ENCODE measurements at regions not wholly inside any gene's neighbourhood (a gene's known extent, or its start where the extent isn't known, plus 50 kb on each side); places are given as distances from the start of the nearest gene placed in this dataset.

DNA sequence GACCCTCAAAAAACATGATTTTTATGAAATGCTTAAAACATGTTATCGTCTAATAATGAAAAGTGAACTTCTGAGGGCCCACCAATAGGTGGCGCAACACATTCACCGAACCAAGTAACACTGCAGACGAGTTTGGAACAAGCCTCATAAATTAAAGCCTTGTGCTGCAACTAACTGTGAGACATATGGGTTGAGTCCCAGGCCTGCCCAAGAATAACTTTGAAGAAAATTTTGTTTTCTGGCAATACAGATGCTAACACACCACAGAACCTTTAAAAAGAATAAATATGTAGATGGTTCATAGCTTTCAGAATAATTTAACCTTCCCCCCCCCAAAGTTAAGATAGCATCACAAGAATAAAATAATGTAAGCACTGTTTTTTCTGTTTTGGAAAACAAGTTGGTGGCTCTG, 285.9 kb downstream of the RNF144A start:
- no peak overlapping the region for H3K4me2 ChIP-seq
- no peaks in the 10 kb centered on the region for H3K27me3 ChIP-seq (ENCODE audit: insufficient read depth, low read depth)
- H3K36me3 ChIP-seq (ENCODE audit: insufficient read depth), result no peaks in the 10 kb centered on the region
- H3K79me2 ChIP-seq (ENCODE audit: insufficient read depth, low read depth), result no peaks in the 10 kb centered on the region
- H3K4me1 ChIP-seq (ENCODE audit: low read depth, poor library complexity, severe bottlenecking), result no peaks in the 10 kb centered on the region
- TF ChIP-seq, protein P1, sequence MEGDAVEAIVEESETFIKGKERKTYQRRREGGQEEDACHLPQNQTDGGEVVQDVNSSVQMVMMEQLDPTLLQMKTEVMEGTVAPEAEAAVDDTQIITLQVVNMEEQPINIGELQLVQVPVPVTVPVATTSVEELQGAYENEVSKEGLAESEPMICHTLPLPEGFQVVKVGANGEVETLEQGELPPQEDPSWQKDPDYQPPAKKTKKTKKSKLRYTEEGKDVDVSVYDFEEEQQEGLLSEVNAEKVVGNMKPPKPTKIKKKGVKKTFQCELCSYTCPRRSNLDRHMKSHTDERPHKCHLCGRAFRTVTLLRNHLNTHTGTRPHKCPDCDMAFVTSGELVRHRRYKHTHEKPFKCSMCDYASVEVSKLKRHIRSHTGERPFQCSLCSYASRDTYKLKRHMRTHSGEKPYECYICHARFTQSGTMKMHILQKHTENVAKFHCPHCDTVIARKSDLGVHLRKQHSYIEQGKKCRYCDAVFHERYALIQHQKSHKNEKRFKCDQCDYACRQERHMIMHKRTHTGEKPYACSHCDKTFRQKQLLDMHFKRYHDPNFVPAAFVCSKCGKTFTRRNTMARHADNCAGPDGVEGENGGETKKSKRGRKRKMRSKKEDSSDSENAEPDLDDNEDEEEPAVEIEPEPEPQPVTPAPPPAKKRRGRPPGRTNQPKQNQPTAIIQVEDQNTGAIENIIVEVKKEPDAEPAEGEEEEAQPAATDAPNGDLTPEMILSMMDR (conservative IDR thresholded peaks at IDR 0.05; ENCODE audit: low read depth, low read length), result peak; percentile 95
- H3K9ac ChIP-seq, result no peak overlapping the region
- H3K4me3 ChIP-seq (IDR thresholded peaks at IDR 0.05; ENCODE audit: insufficient read depth, low read depth, low read length), result no peak overlapping the region
- no peaks in the 10 kb centered on the region for H4K20me1 ChIP-seq (ENCODE audit: insufficient read depth)
- H2AFZ ChIP-seq (ENCODE audit: low read depth), result no peak overlapping the region
- no peak overlapping the region for H3K27ac ChIP-seq

DNA sequence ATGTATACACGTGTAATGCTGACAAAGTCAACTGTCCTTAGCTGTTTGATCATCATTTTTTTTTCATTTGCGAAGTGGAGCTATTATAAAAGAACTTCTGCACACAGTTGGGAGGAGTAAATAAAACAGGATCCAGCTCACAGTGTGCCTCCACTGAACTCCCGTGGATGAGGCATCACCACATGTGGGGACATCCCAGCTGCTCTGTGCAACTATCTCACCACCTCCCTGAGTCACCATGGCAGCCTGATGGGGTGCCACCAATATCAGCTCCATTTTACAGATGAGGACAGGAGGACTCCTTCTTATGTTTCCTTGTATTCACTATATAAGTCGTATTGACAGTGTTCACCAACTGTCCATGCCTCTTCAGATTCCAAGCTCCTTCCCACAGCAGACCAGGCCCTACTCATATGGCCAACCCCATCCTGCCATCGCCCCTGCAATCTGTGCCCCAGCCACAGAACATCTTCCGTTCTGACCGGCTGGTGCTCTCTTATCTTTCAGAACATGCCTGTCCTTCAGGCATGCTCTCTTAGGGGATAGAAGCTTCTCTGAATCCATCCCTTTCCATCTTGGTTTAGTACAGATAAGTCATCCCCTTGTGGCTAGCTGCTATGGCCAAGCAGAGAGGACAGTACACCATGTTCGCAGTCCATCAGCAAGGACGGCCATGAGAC, 288.1 kb downstream of the RNF144A start:
- no peaks in the 10 kb centered on the region for H3K36me3 ChIP-seq (ENCODE audit: insufficient read depth)
- no peak overlapping the region for H3K27ac ChIP-seq
- no peaks in the 10 kb centered on the region for H4K20me1 ChIP-seq (ENCODE audit: insufficient read depth)
- no peak overlapping the region for H2AFZ ChIP-seq (ENCODE audit: low read depth)
- no peak overlapping the region for H3K9ac ChIP-seq
- no peaks in the 10 kb centered on the region for H3K79me2 ChIP-seq (ENCODE audit: insufficient read depth, low read depth)
- H3K4me3 ChIP-seq (IDR thresholded peaks at IDR 0.05; ENCODE audit: insufficient read depth, low read depth, low read length), result no peak overlapping the region
- H3K4me1 ChIP-seq (ENCODE audit: low read depth, poor library complexity, severe bottlenecking), result no peaks in the 10 kb centered on the region
- no peaks in the 10 kb centered on the region for H3K27me3 ChIP-seq (ENCODE audit: insufficient read depth, low read depth)
- TF ChIP-seq, protein P1 (conservative IDR thresholded peaks at IDR 0.05; ENCODE audit: low read depth, low read length), result no peak
- H3K4me2 ChIP-seq, result no peak overlapping the region

DNA sequence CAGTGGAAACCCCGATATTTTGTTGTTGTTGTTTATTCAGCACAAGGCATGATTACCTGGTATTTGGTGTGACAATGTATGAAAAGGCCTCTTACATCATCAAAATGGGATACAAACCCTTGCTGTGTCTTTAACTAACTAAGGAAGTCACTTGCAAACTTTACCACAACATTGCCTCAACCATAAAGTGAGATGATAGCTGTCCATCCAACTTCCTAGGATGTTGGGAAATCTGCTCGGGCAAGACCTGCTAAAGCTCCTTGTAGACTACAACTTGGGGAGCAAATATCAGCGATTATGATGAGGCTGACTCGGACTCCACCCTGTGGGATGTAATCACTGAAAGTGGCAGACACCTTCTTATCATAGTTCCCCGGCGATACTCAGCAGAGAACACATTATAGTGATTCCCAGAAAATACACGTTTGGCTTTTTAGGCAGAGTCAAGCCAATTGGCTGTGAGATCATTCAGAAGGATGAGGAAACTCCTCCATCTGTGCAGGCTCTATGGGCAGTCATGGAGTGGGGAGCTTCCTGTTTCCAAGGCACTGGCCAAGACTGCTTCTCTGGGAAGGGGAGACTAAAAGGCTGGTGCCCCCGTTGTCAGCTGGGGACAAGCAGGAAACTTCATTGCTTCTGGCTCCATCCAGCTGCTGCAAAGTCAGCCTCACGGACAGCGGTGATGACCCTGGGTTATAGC, 289.0 kb downstream of the RNF144A start:
- Histone ChIP-seq H3K4me2 (no peak overlapping the region), H2AFZ (ENCODE audit: low read depth) (no peak overlapping the region), H3K79me2 (ENCODE audit: insufficient read depth, low read depth) (no peaks in the 10 kb centered on the region), H3K36me3 (ENCODE audit: insufficient read depth) (no peaks in the 10 kb centered on the region), H3K9ac (no peak overlapping the region), H3K4me1 (ENCODE audit: low read depth, poor library complexity, severe bottlenecking) (no peaks in the 10 kb centered on the region), H4K20me1 (ENCODE audit: insufficient read depth) (no peaks in the 10 kb centered on the region), H3K4me3 (IDR thresholded peaks at IDR 0.05; ENCODE audit: insufficient read depth, low read depth, low read length) (no peak overlapping the region), H3K27me3 (ENCODE audit: insufficient read depth, low read depth) (no peaks in the 10 kb centered on the region), H3K27ac (no peak overlapping the region)
- TF ChIP-seq, protein P1 (conservative IDR thresholded peaks at IDR 0.05; ENCODE audit: low read depth, low read length), result no peak

DNA sequence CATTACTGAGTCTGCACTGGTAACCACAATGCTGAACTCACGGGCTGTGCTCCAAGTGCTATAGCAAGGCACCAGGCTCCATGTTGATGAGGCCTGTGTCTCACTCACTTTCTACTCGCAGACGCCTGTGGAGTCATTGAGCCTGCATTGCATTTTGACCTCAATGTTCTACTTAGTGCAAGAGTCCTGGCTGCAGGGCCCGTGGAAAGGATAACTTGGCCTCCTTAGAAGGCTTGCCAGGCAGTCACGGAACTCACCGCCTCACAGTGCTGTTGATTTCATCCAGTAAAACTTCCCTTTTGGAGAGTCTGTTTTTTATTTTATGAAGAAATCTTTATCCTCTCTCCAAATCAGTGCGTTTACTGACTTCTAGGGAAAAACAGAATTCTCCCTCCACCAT, 290.4 kb downstream of the RNF144A start:
- Histone ChIP-seq H3K9ac (no peak overlapping the region), H3K4me2 (no peak overlapping the region), H3K79me2 (ENCODE audit: insufficient read depth, low read depth) (no peaks in the 10 kb centered on the region), H3K4me1 (ENCODE audit: low read depth, poor library complexity, severe bottlenecking) (no peaks in the 10 kb centered on the region), H3K27me3 (ENCODE audit: insufficient read depth, low read depth) (no peaks in the 10 kb centered on the region), H4K20me1 (ENCODE audit: insufficient read depth) (no peaks in the 10 kb centered on the region), H3K4me3 (IDR thresholded peaks at IDR 0.05; ENCODE audit: insufficient read depth, low read depth, low read length) (no peak overlapping the region), H2AFZ (ENCODE audit: low read depth) (no peak overlapping the region), H3K36me3 (ENCODE audit: insufficient read depth) (no peaks in the 10 kb centered on the region), H3K27ac (no peak overlapping the region)
- TF ChIP-seq, protein P1 (conservative IDR thresholded peaks at IDR 0.05; ENCODE audit: low read depth, low read length), result no peak

Data from KMS-11 (cell line).